HL-60 (cell line): ENCODE measurements at regions not wholly inside any gene's neighbourhood (a gene's known extent, or its start where the extent isn't known, plus 50 kb on each side); places are given as distances from the start of the nearest gene placed in this dataset.

ENCODE experiments used
- DNase-seq, 2 experiments: peaks; one replicate each; pipeline ENCODE4 v3.0.0-alpha.2; 2010 to 2020; ENCODE audit warnings: low read depth in 1 of 2, low spot score in 1 of 2
- H3K27ac ChIP-seq: fragments of 250-450 bp; sonication (Bioruptor Pico); replicated peaks from 2 replicates; pipeline ENCODE4 v1.5.1; 2020; ENCODE audit warnings: mild to moderate bottlenecking, moderate library complexity
- H3K27me3 ChIP-seq: fragments of 250-450 bp; sonication (Bioruptor Pico); 2 replicates; pipeline ENCODE4 v1.5.1; 2021; ENCODE audit warnings: mild to moderate bottlenecking, moderate library complexity; ENCODE audit not compliant: insufficient read depth, poor library complexity, severe bottlenecking
- H3K4me3 ChIP-seq: replicated peaks from 2 replicates; pipeline ENCODE4 v1.5.1; 2011; ENCODE audit warnings: mild to moderate bottlenecking, control low read depth, low read length; ENCODE audit not compliant: insufficient read depth
- GABPA ChIP-seq: IDR thresholded peaks from 2 replicates; pipeline ENCODE4 v1.6.1; 2012; ENCODE audit warnings: low read depth
- POLR2AphosphoS5 ChIP-seq: IDR thresholded peaks from 2 replicates; pipeline ENCODE4 v1.6.1; 2012; ENCODE audit warnings: low read depth
- REST ChIP-seq: IDR thresholded peaks from 2 replicates; pipeline ENCODE4 v1.6.1; 2012; ENCODE audit warnings: low read depth; ENCODE audit not compliant: insufficient replicate concordance
- SPI1 ChIP-seq: IDR thresholded peaks from 2 replicates; pipeline ENCODE4 v1.6.1; 2012; ENCODE audit warnings: low read depth, mild to moderate bottlenecking, borderline replicate concordance
- TF ChIP-seq, protein P1 (sequence below): IDR thresholded peaks from one replicate; pipeline ENCODE4 v1.5.1; 2011; ENCODE audit warnings: low read length, control low read depth, inconsistent platforms; ENCODE audit not compliant: insufficient read depth

DNA sequence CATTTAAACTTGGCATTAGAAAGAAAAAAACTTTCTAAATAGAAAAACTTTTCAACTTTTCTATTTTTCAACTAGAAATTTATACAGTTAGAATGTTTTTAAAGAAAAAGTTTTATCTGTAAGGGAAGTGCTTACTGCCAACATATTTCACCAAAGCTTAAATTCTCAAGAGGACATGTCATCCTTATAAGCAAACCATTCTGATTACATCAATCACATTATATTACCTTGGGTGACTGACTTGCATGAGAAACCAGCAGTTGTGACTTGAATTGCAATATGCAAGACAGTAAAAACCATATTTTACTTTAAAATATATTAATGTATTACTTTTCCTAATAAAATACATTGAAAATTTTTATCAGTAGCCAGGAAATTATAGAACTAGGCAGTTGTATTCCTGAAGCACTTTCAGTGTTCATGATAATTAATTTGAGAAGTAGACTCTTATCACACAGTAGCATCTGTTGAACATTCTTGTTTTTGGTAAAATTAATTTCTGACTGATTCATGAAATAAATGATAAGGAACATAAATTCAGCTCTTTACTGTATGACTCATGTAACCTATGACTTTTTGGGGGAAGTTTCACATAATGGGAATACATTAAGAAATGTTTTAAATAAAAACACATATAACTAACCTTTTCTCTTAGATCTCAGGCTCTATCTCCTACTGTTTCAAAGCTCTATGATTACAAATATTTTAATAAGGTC is 345.0 kb upstream of the CCDC179 start:
- Histone ChIP-seq H3K4me3 (no peak overlapping the region), H3K27me3 (no peaks in the 10 kb centered on the region), H3K27ac (no peak overlapping the region)
- TF ChIP-seq, protein P1, sequence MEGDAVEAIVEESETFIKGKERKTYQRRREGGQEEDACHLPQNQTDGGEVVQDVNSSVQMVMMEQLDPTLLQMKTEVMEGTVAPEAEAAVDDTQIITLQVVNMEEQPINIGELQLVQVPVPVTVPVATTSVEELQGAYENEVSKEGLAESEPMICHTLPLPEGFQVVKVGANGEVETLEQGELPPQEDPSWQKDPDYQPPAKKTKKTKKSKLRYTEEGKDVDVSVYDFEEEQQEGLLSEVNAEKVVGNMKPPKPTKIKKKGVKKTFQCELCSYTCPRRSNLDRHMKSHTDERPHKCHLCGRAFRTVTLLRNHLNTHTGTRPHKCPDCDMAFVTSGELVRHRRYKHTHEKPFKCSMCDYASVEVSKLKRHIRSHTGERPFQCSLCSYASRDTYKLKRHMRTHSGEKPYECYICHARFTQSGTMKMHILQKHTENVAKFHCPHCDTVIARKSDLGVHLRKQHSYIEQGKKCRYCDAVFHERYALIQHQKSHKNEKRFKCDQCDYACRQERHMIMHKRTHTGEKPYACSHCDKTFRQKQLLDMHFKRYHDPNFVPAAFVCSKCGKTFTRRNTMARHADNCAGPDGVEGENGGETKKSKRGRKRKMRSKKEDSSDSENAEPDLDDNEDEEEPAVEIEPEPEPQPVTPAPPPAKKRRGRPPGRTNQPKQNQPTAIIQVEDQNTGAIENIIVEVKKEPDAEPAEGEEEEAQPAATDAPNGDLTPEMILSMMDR: no peak
- TF ChIP-seq REST: no peak
- no peak for TF ChIP-seq POLR2AphosphoS5
- no peak for DNase-seq

DNA sequence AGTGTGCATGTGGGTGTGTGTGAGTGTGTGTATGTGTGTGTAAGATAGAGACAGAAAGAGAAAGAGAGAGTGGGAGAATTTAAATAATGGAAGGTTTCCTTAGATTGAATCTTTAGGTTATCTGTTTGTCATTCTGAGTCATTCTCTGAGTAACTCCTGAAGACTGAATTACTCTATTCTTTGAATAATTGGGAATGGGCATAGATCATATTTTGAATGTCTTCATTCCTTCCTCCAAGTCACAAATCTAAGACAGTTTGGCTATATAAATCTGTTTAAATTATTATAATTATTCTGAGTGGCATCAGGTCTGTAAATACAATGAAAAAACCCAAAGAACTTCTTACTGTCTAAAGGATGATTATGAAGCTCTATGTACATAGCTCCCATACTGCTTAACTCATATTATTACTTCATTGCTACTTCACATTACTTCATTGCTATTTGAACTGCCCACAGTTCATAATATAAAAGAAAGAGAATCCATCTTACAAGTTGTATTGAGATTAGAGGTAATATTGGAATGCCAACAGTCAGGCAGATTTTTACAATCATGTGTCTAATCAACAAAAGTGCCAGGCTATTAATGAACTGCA is 346.6 kb upstream of the CCDC179 start:
- TF ChIP-seq GABPA: no peak
- TF ChIP-seq REST: no peak
- TF ChIP-seq, protein P1: no peak
- TF ChIP-seq POLR2AphosphoS5: no peak
- TF ChIP-seq SPI1: no peak
- Histone ChIP-seq H3K4me3 (no peak overlapping the region), H3K27me3 (no peaks in the 10 kb centered on the region), H3K27ac (no peak overlapping the region)
- no peak for DNase-seq

- no peak for TF ChIP-seq POLR2AphosphoS5
- no peak for TF ChIP-seq GABPA
- no peak for TF ChIP-seq SPI1
- TF ChIP-seq, protein P1: no peak
- no peak for TF ChIP-seq REST
- DNase-seq: no peak
- Histone ChIP-seq H3K27me3 (no peaks in the 10 kb centered on the region), H3K4me3 (no peak overlapping the region), H3K27ac (no peak overlapping the region)
Observed at GRCh38 chr11:23211221-23211620, 350.9 kb upstream of the CCDC179 start.
